ENCODE measurements at regions not wholly inside any gene's neighbourhood (a gene's known extent, or its start where the extent isn't known, plus 50 kb on each side); places are given as distances from the start of the nearest gene placed in this dataset.

- TF ChIP-seq CTCF (conservative IDR thresholded peaks at IDR 0.05; ENCODE audit: low read depth in 2 of 2), result peak; percentile 34 to 49; a peak in 3 of 4 replicates
Measured at GRCh38 chr2:145593991-145594614, 1074.2 kb upstream of the ZEB2 start (continued).

- Histone ChIP-seq H3K36me3 (ENCODE audit: insufficient read depth) (no peaks in the 10 kb centered on the region), H3K4me1 (ENCODE audit: insufficient read depth) (peaks cover 27% of the 10 kb centered on the region), H3K4me3 (no peak overlapping the region), H4K20me1 (replicated peaks; ENCODE audit: insufficient read depth) (no peaks in the 10 kb centered on the region), H3K9me2 (ENCODE audit: insufficient read depth) (peaks cover 7% of the 10 kb centered on the region; the same call in 1 of the 2 replicates), H2AFZ (no peak overlapping the region), H3K79me2 (replicated peaks; ENCODE audit: insufficient read depth) (no peaks in the 10 kb centered on the region), H3K27ac (ENCODE audit: low read depth) (no peak overlapping the region), H3K27me3 (ENCODE audit: insufficient read depth) (no peaks in the 10 kb centered on the region), H3F3A (replicated peaks; ENCODE audit: low read depth) (no peaks in the 10 kb centered on the region), H3K4me2 (no peak overlapping the region)
- H3K36me3 Mint-ChIP-seq (ENCODE audit: low read depth), result no peaks in the 10 kb centered on the region
- TF ChIP-seq, protein P1, sequence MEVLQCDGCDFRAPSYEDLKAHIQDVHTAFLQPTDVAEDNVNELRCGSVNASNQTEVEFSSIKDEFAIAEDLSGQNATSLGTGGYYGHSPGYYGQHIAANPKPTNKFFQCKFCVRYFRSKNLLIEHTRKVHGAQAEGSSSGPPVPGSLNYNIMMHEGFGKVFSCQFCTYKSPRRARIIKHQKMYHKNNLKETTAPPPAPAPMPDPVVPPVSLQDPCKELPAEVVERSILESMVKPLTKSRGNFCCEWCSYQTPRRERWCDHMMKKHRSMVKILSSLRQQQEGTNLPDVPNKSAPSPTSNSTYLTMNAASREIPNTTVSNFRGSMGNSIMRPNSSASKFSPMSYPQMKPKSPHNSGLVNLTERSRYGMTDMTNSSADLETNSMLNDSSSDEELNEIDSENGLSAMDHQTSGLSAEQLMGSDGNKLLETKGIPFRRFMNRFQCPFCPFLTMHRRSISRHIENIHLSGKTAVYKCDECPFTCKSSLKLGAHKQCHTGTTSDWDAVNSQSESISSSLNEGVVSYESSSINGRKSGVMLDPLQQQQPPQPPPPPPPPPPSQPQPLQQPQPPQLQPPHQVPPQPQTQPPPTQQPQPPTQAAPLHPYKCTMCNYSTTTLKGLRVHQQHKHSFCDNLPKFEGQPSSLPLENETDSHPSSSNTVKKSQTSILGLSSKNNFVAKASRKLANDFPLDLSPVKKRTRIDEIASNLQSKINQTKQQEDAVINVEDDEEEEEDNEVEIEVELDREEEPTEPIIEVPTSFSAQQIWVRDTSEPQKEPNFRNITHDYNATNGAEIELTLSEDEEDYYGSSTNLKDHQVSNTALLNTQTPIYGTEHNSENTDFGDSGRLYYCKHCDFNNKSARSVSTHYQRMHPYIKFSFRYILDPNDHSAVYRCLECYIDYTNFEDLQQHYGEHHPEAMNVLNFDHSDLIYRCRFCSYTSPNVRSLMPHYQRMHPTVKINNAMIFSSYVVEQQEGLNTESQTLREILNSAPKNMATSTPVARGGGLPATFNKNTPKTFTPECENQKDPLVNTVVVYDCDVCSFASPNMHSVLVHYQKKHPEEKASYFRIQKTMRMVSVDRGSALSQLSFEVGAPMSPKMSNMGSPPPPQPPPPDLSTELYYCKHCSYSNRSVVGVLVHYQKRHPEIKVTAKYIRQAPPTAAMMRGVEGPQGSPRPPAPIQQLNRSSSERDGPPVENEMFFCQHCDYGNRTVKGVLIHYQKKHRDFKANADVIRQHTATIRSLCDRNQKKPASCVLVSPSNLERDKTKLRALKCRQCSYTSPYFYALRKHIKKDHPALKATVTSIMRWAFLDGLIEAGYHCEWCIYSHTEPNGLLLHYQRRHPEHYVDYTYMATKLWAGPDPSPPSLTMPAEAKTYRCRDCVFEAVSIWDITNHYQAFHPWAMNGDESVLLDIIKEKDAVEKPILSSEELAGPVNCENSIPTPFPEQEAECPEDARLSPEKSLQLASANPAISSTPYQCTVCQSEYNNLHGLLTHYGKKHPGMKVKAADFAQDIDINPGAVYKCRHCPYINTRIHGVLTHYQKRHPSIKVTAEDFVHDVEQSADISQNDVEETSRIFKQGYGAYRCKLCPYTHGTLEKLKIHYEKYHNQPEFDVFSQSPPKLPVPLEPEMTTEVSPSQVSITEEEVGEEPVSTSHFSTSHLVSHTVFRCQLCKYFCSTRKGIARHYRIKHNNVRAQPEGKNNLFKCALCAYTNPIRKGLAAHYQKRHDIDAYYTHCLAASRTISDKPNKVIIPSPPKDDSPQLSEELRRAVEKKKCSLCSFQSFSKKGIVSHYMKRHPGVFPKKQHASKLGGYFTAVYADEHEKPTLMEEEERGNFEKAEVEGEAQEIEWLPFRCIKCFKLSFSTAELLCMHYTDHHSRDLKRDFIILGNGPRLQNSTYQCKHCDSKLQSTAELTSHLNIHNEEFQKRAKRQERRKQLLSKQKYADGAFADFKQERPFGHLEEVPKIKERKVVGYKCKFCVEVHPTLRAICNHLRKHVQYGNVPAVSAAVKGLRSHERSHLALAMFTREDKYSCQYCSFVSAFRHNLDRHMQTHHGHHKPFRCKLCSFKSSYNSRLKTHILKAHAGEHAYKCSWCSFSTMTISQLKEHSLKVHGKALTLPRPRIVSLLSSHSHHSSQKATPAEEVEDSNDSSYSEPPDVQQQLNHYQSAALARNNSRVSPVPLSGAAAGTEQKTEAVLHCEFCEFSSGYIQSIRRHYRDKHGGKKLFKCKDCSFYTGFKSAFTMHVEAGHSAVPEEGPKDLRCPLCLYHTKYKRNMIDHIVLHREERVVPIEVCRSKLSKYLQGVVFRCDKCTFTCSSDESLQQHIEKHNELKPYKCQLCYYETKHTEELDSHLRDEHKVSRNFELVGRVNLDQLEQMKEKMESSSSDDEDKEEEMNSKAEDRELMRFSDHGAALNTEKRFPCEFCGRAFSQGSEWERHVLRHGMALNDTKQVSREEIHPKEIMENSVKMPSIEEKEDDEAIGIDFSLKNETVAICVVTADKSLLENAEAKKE (CRISPR knock-in tag; IDR thresholded peaks at IDR 0.05), result no peak
- TF ChIP-seq JUNB (IDR thresholded peaks at IDR 0.05; ENCODE audit: unreplicated experiment), result no peak
- no peak for TF ChIP-seq STAT1 (IDR thresholded peaks at IDR 0.05; ENCODE audit: unreplicated experiment)
- no peak for TF ChIP-seq CREB1 (CRISPR knock-in tag; IDR thresholded peaks at IDR 0.05; ENCODE audit: low read depth)
- no peak for TF ChIP-seq ZNF114 (CRISPR knock-in tag; IDR thresholded peaks at IDR 0.05)
- TF ChIP-seq, protein P2, sequence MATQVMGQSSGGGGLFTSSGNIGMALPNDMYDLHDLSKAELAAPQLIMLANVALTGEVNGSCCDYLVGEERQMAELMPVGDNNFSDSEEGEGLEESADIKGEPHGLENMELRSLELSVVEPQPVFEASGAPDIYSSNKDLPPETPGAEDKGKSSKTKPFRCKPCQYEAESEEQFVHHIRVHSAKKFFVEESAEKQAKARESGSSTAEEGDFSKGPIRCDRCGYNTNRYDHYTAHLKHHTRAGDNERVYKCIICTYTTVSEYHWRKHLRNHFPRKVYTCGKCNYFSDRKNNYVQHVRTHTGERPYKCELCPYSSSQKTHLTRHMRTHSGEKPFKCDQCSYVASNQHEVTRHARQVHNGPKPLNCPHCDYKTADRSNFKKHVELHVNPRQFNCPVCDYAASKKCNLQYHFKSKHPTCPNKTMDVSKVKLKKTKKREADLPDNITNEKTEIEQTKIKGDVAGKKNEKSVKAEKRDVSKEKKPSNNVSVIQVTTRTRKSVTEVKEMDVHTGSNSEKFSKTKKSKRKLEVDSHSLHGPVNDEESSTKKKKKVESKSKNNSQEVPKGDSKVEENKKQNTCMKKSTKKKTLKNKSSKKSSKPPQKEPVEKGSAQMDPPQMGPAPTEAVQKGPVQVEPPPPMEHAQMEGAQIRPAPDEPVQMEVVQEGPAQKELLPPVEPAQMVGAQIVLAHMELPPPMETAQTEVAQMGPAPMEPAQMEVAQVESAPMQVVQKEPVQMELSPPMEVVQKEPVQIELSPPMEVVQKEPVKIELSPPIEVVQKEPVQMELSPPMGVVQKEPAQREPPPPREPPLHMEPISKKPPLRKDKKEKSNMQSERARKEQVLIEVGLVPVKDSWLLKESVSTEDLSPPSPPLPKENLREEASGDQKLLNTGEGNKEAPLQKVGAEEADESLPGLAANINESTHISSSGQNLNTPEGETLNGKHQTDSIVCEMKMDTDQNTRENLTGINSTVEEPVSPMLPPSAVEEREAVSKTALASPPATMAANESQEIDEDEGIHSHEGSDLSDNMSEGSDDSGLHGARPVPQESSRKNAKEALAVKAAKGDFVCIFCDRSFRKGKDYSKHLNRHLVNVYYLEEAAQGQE (IDR thresholded peaks at IDR 0.05; ENCODE audit: unreplicated experiment), result no peak
- TF ChIP-seq EZH2 (IDR thresholded peaks at IDR 0.05; ENCODE audit: low read depth, unreplicated experiment), result no peak
- no peak for TF ChIP-seq EZH2phosphoT487 (IDR thresholded peaks at IDR 0.05; ENCODE audit: unreplicated experiment)
- ATAC-seq (no peak), DNase-seq (ENCODE audit: low spot score) (no peak)
- H3K9me3 Mint-ChIP-seq, result no peaks in the 10 kb centered on the region
- H3K27ac Mint-ChIP-seq, result no peak overlapping the region
- H3K27me3 Mint-ChIP-seq (ENCODE audit: insufficient read depth, low read depth, poor library complexity), result no peaks in the 10 kb centered on the region
- H3K4me1 Mint-ChIP-seq, result peaks cover 39% of the 10 kb centered on the region
- H3K4me3 Mint-ChIP-seq, result no peak overlapping the region
Measured at GRCh38 chr2:145593280-145593679, 1073.4 kb upstream of the ZEB2 start.

Measured in GM23338 (cell line).